EL (cell line): ENCODE measurements at regions not wholly inside any gene's neighbourhood (a gene's known extent, or its start where the extent isn't known, plus 50 kb on each side); places are given as distances from the start of the nearest gene placed in this dataset.
"Not testable (repeated sequence)": the region's sequence is repeated elsewhere in the genome, so short reads cannot be mapped to it uniquely, and the experiment has no call there.

Experiments
- DNase-seq: peaks from one replicate; pipeline ENCODE4 v3.0.0-alpha.2; 2016

DNA sequence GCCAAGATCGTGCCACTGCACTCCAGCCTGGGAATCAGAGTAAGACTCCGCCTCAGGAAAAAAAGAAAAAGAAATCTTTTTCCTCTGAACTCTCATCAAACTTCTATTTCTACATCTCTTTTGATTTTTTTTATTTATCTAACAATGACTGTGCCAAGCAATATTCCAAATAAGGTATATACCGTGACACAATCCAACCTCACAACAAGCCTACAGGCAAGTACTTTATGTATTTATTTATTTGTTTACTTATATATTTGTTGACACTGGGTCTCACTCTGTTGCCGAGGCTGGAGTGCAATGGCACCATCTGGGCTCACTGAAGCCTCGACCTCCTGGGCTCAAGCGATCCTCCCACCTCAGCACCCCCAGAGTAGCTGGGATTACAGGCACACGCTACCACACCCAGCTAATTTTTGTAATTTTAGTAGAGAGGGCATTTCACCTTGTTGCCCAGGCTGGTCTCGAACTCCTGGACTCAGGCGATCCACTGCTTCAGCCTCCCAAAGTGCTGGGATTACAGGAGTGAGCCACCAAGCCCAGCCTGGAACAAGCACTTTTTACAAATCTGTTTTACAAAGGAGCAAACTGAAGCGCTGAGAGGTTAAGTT lies 94.9 kb upstream of the CHD2 start:
- no peak for DNase-seq

GRCh38 chr15:92806171-92806570 lies 94.0 kb upstream of the CHD2 start:
- not testable (repeated sequence) for DNase-seq

DNA sequence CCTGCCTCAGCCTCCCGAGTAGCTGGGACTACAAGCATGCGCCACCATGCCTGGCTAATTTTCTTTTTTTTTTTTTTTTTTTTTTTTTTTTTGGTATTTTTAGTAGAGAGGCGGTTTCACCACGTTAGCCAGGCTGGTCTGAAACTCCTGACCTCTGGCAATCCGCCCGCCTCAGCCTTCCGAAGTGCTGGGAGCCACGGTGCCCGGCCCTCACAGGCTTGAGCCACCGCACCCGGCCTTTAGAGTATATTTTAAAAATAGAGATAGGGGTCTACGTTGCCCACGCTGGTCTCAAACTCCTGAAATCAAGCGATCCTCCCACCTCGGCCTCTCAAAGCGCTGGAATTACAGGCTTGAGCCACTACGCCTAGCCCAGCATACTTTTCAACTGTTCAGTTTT lies 93.4 kb upstream of the CHD2 start:
- DNase-seq, result no peak

GRCh38 chr15:92807971-92808571 lies 92.1 kb upstream of the CHD2 start:
- no peak for DNase-seq

DNA sequence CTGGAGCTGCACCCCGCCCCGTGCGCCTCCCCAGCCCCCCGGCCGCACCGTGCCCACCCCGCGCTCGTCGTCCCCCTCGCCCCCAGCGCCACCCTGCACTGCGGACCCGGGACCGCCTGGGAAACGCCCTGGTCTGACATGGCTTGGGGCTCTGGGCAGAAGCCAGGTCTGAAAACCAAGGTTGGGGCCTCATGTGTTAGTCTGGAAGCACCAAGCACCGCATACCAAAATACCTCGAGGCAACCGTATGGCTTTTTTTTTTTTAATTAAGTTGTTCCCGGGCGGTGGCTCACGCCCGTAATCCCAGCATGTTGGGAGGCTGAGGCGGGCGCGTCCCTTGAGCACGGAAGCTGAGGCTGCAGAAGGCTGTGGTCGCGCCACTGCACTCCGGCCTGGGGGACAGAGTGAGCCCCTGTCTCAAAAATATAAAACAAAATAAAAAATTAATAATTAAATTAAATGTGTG lies 91.5 kb upstream of the CHD2 start:
- DNase-seq, result peak; percentile 60

DNA sequence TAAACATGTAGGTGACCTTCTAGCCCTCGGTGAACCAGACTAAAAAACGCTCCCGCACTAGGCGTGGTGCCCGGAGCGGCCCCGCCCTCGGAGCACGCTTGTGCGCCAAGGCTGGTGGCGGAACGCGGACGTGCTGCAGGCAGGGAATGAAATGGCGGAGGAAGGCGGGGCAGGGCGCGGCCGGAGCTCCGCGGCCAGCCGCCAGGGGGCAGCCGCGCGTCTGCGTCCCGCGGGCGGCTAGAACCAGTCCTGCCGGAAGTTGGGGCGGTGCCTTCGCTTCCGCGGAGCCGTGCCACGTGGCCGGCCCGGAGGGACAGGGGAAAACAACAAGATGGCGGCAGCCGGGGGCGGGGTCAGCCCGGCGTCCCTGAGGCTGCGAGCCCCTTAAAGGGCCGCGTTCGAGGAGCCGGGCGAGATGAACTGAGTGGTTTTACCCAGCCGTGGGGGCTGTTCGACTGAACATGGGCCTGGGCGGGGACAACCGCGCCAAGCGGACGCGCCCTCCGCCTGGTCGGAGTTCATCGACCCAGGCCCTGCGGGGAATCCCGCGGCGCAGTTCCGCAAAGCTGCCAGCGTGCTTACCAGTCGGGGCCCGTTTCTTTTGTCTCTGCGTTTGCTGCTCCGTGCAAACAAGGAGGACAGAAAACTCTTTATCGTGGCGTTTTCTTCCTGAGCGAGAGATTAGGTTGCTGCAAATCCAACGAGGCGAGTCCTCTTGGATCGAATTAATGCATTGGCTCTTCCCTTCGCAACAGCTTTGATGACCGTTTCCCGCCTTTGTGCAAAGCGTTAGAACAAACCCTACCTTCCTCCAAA lies 90.9 kb upstream of the CHD2 start:
- peak; percentile 97 for DNase-seq

- peak; percentile 56 for DNase-seq
Observed at GRCh38 chr15:92809880-92810361, 90.2 kb upstream of the CHD2 start.

DNA sequence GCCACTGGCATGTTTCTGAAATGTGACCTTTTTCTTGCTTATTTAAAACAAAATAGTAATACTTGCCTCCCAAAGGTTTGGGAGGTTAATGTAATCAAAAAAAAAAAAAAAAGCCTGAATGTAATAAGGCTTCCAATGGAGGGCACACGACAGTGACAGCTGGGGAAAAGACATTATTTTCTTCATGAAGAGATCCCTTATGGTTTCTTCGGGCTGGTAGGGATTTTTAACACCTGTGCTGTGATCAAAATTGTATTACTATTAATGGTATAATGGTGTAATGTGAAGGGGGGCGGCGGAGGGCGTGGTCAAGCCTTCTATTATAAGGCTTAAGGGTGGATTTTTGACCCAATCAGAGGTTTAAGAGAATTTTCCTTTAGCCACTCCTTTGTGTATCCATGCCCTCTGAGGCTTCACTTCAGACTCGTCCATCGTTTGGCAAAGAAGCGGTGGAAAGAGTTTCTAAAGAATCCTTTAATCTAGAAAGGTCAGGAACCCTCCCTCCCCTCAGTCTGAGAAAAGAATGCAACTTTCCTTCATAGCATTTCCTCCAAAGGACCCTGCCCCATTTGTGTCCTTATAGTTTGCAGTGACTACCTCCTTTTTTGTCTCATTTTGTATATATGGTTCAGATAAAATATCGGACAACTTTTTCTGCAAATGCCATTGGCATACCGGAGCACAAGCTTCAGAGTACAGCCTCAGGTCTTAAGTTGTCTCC lies 89.5 kb upstream of the CHD2 start:
- peak; percentile 77 for DNase-seq

- no peak for DNase-seq
Observed at GRCh38 chr15:92811148-92811913, 88.8 kb upstream of the CHD2 start.

DNA sequence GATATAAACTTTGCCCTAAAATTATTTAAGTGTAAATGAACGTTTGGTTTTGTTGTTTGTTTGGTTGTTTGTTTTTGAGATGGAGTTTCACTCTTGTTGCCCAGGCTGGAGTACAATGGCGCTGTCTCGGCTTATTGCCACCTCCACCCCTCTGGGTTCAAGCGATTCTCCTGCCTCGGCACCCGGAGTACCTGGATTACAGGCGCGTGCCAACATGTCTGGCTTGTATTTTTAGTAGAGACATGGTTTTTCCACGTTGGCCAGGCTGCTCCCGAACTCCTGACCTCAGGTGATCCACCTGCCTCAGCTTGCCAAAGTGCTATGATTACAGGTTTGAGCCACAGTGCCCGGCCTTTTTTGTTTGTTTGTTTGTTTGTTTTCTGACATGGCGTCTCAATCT lies 87.9 kb upstream of the CHD2 start:
- no peak for DNase-seq

- DNase-seq, result no peak
Observed at GRCh38 chr15:92813485-92813884, 86.6 kb upstream of the CHD2 start.

GRCh38 chr15:92817339-92817886 lies 82.7 kb upstream of the CHD2 start:
- no peak for DNase-seq

DNA sequence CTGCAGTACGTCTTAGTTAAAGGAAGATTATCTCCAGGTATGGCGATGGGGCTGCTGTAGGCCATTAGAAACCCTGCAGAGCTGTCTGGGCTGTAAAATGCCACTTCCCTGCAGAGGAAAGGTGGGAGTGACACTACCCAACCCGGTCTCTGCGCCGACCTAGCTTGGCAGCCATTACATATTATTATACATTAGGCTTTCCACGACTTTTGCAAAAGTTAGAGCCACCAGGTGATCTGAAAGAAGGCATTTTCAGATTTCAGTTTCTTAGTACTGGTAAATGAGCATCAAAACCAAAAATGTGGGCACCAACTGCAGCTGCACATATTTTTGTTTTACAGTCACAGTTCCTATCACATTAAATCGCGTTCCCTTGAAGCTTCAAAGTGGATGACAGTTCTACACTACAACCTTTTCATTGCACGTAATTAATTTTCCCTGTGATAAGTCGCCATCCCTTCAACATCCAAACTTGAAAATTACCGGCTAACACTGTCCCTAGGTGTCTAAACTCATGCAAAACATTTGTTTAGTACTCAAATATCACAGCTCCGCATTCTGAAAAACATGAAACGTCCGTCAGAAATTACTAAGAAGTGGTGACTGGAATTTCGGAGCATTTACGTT lies 81.4 kb upstream of the CHD2 start:
- no peak for DNase-seq

DNA sequence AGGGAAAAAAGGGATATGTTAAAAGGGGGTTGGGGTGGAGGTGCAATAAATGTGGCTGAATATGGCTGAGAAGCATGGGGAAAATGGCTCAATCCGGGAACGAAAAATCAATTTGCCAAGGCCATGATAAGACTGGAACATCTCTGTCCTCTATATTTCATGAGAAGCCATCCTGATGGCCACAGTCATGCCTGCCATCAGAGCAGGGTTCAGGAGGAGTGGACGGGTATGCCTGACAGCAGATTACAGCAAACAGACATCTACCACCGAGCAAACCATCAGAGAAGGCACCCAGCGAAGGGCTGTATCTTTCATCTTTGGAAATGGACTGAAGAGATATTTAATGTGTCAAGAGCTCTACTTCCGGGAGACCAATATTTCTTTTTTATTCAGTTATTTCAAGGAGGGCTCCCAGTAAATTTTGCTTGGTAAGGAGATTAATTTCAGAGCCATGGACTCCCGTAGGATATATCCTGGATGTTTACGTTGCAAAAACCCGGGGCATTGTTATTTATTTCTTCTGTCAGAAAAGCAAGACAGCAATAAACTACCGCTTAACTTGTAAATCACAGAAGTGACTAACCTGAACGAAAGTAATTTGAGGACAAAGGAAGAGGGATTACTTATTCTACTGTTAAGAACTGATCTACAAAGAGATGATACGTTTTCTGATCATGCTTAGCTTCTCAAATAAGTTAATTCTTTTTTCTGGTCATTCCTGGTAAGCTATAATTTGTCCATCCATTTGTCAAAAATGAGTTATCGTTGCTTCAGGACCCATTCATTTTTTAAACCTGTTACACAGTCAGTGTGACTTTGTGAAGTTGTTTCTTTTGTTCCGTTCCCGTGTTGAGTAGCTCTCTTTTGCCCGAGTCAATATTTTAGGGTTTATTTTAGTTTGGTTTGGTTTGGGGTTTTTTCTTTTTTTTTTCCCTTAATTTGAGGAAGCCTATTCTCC lies 80.6 kb upstream of the CHD2 start:
- no peak for DNase-seq

- DNase-seq, result peak; percentile 90
Observed at GRCh38 chr15:92820236-92821021, 79.7 kb upstream of the CHD2 start.

DNA sequence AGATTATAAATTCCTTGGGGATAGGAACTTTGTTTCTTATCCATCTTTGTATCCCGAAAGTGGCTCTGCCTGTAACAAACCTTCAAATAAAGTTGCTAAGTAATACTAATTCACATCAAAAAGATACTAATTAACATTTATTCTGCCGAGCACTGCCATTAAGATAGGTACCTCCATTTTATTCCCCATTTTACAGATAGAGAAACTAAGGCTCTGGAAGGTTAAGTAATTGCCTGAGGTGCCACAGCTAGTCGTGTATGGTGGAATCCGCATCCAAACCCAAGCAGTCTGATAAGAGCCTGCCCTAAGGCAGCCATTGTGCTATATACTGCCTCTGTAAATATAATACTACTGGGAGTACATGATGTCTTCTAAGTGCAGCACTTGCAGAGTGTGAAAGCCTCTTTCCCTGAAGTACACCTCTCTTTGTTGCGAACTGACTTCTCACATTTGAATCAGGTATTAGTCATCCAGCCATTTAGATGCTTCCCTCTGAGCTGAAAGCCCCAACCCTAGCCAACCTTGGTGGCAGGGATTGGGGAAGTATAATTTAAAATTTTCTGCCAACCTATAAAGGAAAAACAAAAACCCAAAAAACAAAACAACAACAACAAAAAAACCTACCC lies 78.5 kb upstream of the CHD2 start:
- DNase-seq, result no peak

- no peak for DNase-seq
Observed at GRCh38 chr15:92822216-92823144, 77.6 kb upstream of the CHD2 start.

GRCh38 chr15:92825985-92826384 lies 74.1 kb upstream of the CHD2 start:
- DNase-seq, result no peak
